Loucy (cell line): ENCODE measurements at regions not wholly inside any gene's neighbourhood (a gene's known extent, or its start where the extent isn't known, plus 50 kb on each side); places are given as distances from the start of the nearest gene placed in this dataset.

ENCODE experiments used
- EZH2phosphoT487 ChIP-seq: fragments of 200-600 bp; IDR thresholded peaks from 2 replicates; pipeline ENCODE4 v1.6.1; 2018; ENCODE audit warnings: antibody characterized with exemption, mild to moderate bottlenecking, moderate library complexity, borderline replicate concordance
- TF ChIP-seq, protein P1 (sequence below): fragments of 200-600 bp; sonication (generic); conservative IDR thresholded peaks from 2 replicates; pipeline ENCODE4 v1.5.1; 2014; ENCODE audit warnings: mild to moderate bottlenecking, antibody characterized with exemption, low read length

DNA sequence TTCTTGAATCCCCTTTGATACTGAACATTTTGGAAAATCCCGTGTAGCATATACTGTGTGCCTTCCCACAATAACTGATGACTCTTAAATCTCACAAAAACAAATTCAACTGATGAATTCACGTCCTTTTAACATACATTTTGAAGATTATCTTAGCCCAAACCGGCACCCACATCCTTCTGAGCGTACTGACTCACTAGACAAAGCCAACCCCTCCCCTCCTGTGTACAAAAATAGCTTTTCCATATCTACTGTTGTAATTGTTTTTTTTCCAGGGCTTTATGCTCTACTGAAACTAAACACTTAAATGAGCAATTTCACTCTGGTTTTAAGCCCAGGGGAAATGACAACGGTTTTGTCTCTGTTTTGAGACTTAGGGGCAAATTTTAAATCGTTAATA is 109.4 kb upstream of the ATF7IP start:
- TF ChIP-seq, protein P1, sequence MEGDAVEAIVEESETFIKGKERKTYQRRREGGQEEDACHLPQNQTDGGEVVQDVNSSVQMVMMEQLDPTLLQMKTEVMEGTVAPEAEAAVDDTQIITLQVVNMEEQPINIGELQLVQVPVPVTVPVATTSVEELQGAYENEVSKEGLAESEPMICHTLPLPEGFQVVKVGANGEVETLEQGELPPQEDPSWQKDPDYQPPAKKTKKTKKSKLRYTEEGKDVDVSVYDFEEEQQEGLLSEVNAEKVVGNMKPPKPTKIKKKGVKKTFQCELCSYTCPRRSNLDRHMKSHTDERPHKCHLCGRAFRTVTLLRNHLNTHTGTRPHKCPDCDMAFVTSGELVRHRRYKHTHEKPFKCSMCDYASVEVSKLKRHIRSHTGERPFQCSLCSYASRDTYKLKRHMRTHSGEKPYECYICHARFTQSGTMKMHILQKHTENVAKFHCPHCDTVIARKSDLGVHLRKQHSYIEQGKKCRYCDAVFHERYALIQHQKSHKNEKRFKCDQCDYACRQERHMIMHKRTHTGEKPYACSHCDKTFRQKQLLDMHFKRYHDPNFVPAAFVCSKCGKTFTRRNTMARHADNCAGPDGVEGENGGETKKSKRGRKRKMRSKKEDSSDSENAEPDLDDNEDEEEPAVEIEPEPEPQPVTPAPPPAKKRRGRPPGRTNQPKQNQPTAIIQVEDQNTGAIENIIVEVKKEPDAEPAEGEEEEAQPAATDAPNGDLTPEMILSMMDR = no peak
- TF ChIP-seq EZH2phosphoT487 = no peak
